ENCODE measurements at regions not wholly inside any gene's neighbourhood (a gene's known extent, or its start where the extent isn't known, plus 50 kb on each side); places are given as distances from the start of the nearest gene placed in this dataset.

GRCh38 chr11:101357771-101358170 lies 226.0 kb downstream of the TRPC6 start:
- TF ChIP-seq CTCF (IDR thresholded peaks at IDR 0.05; ENCODE audit: low read length) (no peak), EZH2 (IDR thresholded peaks at IDR 0.05; ENCODE audit: borderline replicate concordance, low read length) (no peak)
